ENCODE measurements at regions not wholly inside any gene's neighbourhood (a gene's known extent, or its start where the extent isn't known, plus 50 kb on each side); places are given as distances from the start of the nearest gene placed in this dataset.

DNA sequence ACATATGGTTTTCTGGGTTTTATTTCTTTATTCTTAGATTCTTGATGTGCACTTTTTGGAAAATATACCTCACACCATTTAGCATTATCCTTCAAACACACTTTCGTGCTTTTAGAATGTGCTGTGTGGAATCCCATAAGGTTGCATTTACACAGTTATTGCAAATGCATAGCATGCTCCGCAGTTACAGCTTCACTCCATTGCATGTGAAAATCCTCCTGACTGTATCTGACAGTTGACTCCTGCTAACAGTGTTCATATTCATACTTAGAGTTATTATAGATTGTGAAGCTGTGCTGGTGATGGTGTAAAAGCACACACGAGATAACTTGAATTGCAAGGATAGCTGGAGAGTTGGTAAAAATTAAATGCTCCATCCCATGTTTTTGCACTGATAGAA is 811.5 kb upstream of the TENM3 start:
- Histone ChIP-seq H4K5ac (ENCODE audit: low read depth, low read length) (no peak overlapping the region), H4K91ac (ENCODE audit: insufficient read depth, low read depth, low read length) (no peak overlapping the region), H3K9ac (ENCODE audit: low read depth, low read length) (no peak overlapping the region), H3K4me1 (ENCODE audit: control insufficient read depth, insufficient read depth, low read length) (no peaks in the 10 kb centered on the region), H3K9me1 (ENCODE audit: insufficient read depth, low read length) (no peaks in the 10 kb centered on the region), H2BK15ac (ENCODE audit: low read depth, low read length) (no peak overlapping the region), H2BK5ac (ENCODE audit: low read depth, low read length, poor library complexity, severe bottlenecking) (no peak overlapping the region), H2AFZ (replicated peaks; ENCODE audit: low read length, poor library complexity) (no peak overlapping the region), H3K79me1 (ENCODE audit: low read depth in 1 of 2, low read length in 2 of 2) (no peaks in the 10 kb centered on the region), H4K20me1 (ENCODE audit: insufficient read depth, low read length) (no peaks in the 10 kb centered on the region), H4K8ac (ENCODE audit: low read depth in 2 of 2, low read length in 2 of 2) (no peak overlapping the region), H3K23ac (ENCODE audit: low read depth, low read length) (no peak overlapping the region), H2BK20ac (ENCODE audit: low read depth, low read length) (no peak overlapping the region), H3K27ac (ENCODE audit: insufficient read depth, low read length) (no peak overlapping the region), H3K9me3 (ENCODE audit: control insufficient read depth, insufficient read depth, low read length) (no peaks in the 10 kb centered on the region), H2AK5ac (ENCODE audit: low read depth, low read length) (no peak overlapping the region), H3K14ac (replicated peaks; ENCODE audit: low read depth, low read length) (no peak overlapping the region), H3K27me3 (ENCODE audit: control insufficient read depth, insufficient read depth, low read length) (no peaks in the 10 kb centered on the region), H2BK120ac (ENCODE audit: low read depth, low read length) (no peak overlapping the region), H3K56ac (ENCODE audit: extremely low read depth, insufficient read depth, low read length) (no peak overlapping the region), H3K4ac (ENCODE audit: low read depth, low read length) (no peak overlapping the region), H3K4me2 (ENCODE audit: low read depth, low read length) (no peak overlapping the region), H3K4me3 (ENCODE audit: insufficient read depth, low read depth, low read length) (no peak overlapping the region), H2AK9ac (replicated peaks; ENCODE audit: low read depth, low read length, poor library complexity) (no peak overlapping the region), H3K18ac (ENCODE audit: low read depth, low read length) (no peak overlapping the region), H3K36me3 (ENCODE audit: control insufficient read depth, insufficient read depth, low read length) (no peaks in the 10 kb centered on the region)
- DNase-seq (no peak), ATAC-seq (ENCODE audit: low read depth) (no peak)
- in situ Hi-C loops (cut with MboI; ENCODE audit: low sequenced_read_pairs) (no loop called here), dilution Hi-C loops (cut with HindIII; ENCODE audit: low sequenced_read_pairs, unreplicated experiment) (no loop called here), intact Hi-C loops (cut with micrococcal nuclease) (no loop called here)
- no CpG with 5 or more reads among the region's 3 CpGs for WGBS, 2 experiments (ENCODE audit: extremely low coverage in 2 of 2, insufficient read length in 1 of 2)
- TF ChIP-seq CEBPB (IDR thresholded peaks at IDR 0.05; ENCODE audit: low read depth, low read length) (no peak), MAZ (IDR thresholded peaks at IDR 0.05; ENCODE audit: borderline replicate concordance, low read depth, low read length) (no peak), ELK1 (IDR thresholded peaks at IDR 0.05; ENCODE audit: borderline replicate concordance, low read depth, low read length) (no peak), MAFK (IDR thresholded peaks at IDR 0.05; ENCODE audit: low read depth, low read length) (no peak), SMC3 (IDR thresholded peaks at IDR 0.05; ENCODE audit: low read depth, low read length) (no peak), RAD21 (IDR thresholded peaks at IDR 0.05; ENCODE audit: low read length) (no peak), CHD1 (IDR thresholded peaks at IDR 0.05; ENCODE audit: low read depth, low read length) (no peak), POLR2A (IDR thresholded peaks at IDR 0.05; ENCODE audit: low read depth, low read length) (no peak), FOS (IDR thresholded peaks at IDR 0.05; ENCODE audit: low read depth, low read length) (no peak), RCOR1 (IDR thresholded peaks at IDR 0.05; ENCODE audit: insufficient replicate concordance, low read length) (no peak), RFX5 (IDR thresholded peaks at IDR 0.05; ENCODE audit: low read depth, low read length) (no peak), BHLHE40 (IDR thresholded peaks at IDR 0.05; ENCODE audit: low read depth, low read length) (no peak), NFE2L2 (IDR thresholded peaks at IDR 0.05; ENCODE audit: low read depth, low read length) (no peak), MXI1 (IDR thresholded peaks at IDR 0.05; ENCODE audit: borderline replicate concordance, low read depth, low read length) (no peak), CTCF (conservative IDR thresholded peaks at IDR 0.05; ENCODE audit: low read depth, low read length) (no peak)
- TF ChIP-seq, protein P1, sequence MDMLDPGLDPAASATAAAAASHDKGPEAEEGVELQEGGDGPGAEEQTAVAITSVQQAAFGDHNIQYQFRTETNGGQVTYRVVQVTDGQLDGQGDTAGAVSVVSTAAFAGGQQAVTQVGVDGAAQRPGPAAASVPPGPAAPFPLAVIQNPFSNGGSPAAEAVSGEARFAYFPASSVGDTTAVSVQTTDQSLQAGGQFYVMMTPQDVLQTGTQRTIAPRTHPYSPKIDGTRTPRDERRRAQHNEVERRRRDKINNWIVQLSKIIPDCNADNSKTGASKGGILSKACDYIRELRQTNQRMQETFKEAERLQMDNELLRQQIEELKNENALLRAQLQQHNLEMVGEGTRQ (IDR thresholded peaks at IDR 0.05; ENCODE audit: low read depth, low read length) = no peak
- BruUV-seq (replicated peaks) = no TSS peak
- POLR2A ChIA-PET (ENCODE audit: unreplicated experiment) = no interaction called here
- CTCF ChIA-PET = no interaction called here

Data from IMR-90 (cell line).